Suprapubic skin (tissue), 4 donors: ENCODE measurements at regions not wholly inside any gene's neighbourhood (a gene's known extent, or its start where the extent isn't known, plus 50 kb on each side); places are given as distances from the start of the nearest gene placed in this dataset.

Source experiments
- DNase-seq, 2 donors: peaks; one replicate each; pipeline ENCODE4 v3.0.0-alpha.2; 2019; ENCODE audit warnings: low spot score in 2 of 2
- H3K27ac ChIP-seq: fragments of 200-600 bp; sonication (generic); one replicate; pipeline ENCODE4 v1.5.1; 2019
- H3K27me3 ChIP-seq: fragments of 200-600 bp; sonication (generic); one replicate; pipeline ENCODE4 v1.5.1; 2019
- H3K36me3 ChIP-seq: fragments of 200-600 bp; sonication (generic); one replicate; pipeline ENCODE4 v1.5.1; 2019
- H3K4me1 ChIP-seq: fragments of 200-600 bp; sonication (generic); one replicate; pipeline ENCODE4 v1.5.1; 2019
- H3K4me3 ChIP-seq: fragments of 200-600 bp; sonication (generic); one replicate; pipeline ENCODE4 v1.5.1; 2019; ENCODE audit warnings: mild to moderate bottlenecking
- H3K9me3 ChIP-seq: fragments of 200-600 bp; sonication (generic); one replicate; pipeline ENCODE4 v1.5.1; 2019
- CTCF ChIP-seq, 2 donors: fragments of 200-600 bp in 1 of 2; fragments of 450-650 bp in 1 of 2; sonication (generic) in 1 of 2; IDR thresholded peaks; one replicate each; pipeline ENCODE4 v1.5.1; 2016 to 2019; ENCODE audit warnings: antibody characterized with exemption in 2 of 2, mild to moderate bottlenecking in 1 of 2, moderate library complexity in 1 of 2
- EP300 ChIP-seq: sonication (generic); formaldehyde crosslinking; IDR thresholded peaks from one replicate; pipeline ENCODE4 v1.6.1; 2017; ENCODE audit warnings: antibody characterized with exemption
- POLR2A ChIP-seq, 2 donors: fragments of 450-650 bp; IDR thresholded peaks; one replicate each; pipeline ENCODE4 v1.6.1; 2017; ENCODE audit warnings: antibody characterized with exemption in 2 of 2, mild to moderate bottlenecking in 2 of 2, moderate library complexity in 2 of 2
- POLR2AphosphoS5 ChIP-seq, 3 donors: sonication (generic); formaldehyde crosslinking; IDR thresholded peaks; one replicate each; pipeline ENCODE4 v1.6.1; 2017; ENCODE audit warnings: antibody characterized with exemption in 3 of 3
- WGBS: methylation state at CpG from one replicate; pipeline ENCODE4 v1.1.5; 2018; 5-methylcytosine and 5-hydroxymethylcytosine counted together

DNA sequence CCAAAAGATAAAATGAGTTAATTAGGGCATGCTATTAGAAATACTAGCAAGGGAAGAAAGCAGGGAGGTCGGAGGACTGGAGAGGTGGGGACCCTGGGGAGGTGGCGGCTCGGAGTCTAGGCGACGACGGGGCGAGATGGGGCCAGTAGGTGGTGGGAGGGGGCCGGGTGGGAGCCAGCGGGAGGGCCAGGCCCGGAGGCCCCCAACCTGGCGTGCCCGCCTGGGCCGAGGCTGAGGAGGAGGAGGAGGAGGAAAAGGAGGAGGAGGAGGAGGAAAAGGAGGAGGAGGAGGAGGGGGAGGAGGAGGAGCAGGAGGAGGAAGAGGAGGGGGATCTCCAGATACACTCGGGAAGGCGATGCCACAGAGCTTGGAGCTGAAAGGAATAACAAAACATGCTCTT, 426.2 kb downstream of the NR2F2 start:
- whole genome bisulfite sequencing, result 75% methylated on average over 15 of the region's 15 CpGs
- DNase-seq, result no peak

GRCh38 chr15:96762566-96762965, 432.1 kb downstream of the NR2F2 start:
- H3K27ac ChIP-seq, result no peak overlapping the region
- H3K4me3 ChIP-seq, result no peak overlapping the region
- H3K9me3 ChIP-seq, result no peaks in the 10 kb centered on the region
- no peaks in the 10 kb centered on the region for H3K4me1 ChIP-seq
- DNase-seq, result no peak
- no peaks in the 10 kb centered on the region for H3K36me3 ChIP-seq
- H3K27me3 ChIP-seq, result no peaks in the 10 kb centered on the region
- no peak for TF ChIP-seq CTCF (IDR thresholded peaks at IDR 0.05)
- no peak for TF ChIP-seq POLR2A (IDR thresholded peaks at IDR 0.05)

More for the DNA sequence above, 426.2 kb downstream of the NR2F2 start:
- no peak overlapping the region for H3K4me3 ChIP-seq
- H3K27me3 ChIP-seq, result no peaks in the 10 kb centered on the region
- no peaks in the 10 kb centered on the region for H3K9me3 ChIP-seq
- no peaks in the 10 kb centered on the region for H3K4me1 ChIP-seq
- no peaks in the 10 kb centered on the region for H3K36me3 ChIP-seq
- TF ChIP-seq POLR2A (IDR thresholded peaks at IDR 0.05) (no peak), EP300 (no peak), POLR2AphosphoS5 (IDR thresholded peaks at IDR 0.05) (no peak), CTCF (IDR thresholded peaks at IDR 0.05) (no peak)
- no peak overlapping the region for H3K27ac ChIP-seq

GRCh38 chr15:96764501-96764900, 434.0 kb downstream of the NR2F2 start:
- TF ChIP-seq POLR2AphosphoS5 (IDR thresholded peaks at IDR 0.05), result no peak

GRCh38 chr15:96764946-96765345, 434.4 kb downstream of the NR2F2 start:
- no peak for TF ChIP-seq POLR2AphosphoS5 (IDR thresholded peaks at IDR 0.05)
- TF ChIP-seq POLR2A (IDR thresholded peaks at IDR 0.05), result no peak
- TF ChIP-seq EP300, result no peak
- no peak for TF ChIP-seq CTCF (IDR thresholded peaks at IDR 0.05)
- H3K27me3 ChIP-seq, result no peaks in the 10 kb centered on the region
- WGBS, result 81% methylated on average over 7 of the region's 8 CpGs
- no peak for DNase-seq
- H3K4me3 ChIP-seq, result no peak overlapping the region
- no peaks in the 10 kb centered on the region for H3K9me3 ChIP-seq
- H3K4me1 ChIP-seq, result no peaks in the 10 kb centered on the region
- no peaks in the 10 kb centered on the region for H3K36me3 ChIP-seq
- no peak overlapping the region for H3K27ac ChIP-seq

More at GRCh38 chr15:96764501-96764900, 434.0 kb downstream of the NR2F2 start:
- Histone ChIP-seq H3K27ac (no peak overlapping the region), H3K27me3 (no peaks in the 10 kb centered on the region), H3K36me3 (no peaks in the 10 kb centered on the region), H3K4me1 (no peaks in the 10 kb centered on the region), H3K4me3 (no peak overlapping the region), H3K9me3 (no peaks in the 10 kb centered on the region)
- no peak for DNase-seq
- 93% methylated on average over 24 of the region's 24 CpGs for whole genome bisulfite sequencing

DNA sequence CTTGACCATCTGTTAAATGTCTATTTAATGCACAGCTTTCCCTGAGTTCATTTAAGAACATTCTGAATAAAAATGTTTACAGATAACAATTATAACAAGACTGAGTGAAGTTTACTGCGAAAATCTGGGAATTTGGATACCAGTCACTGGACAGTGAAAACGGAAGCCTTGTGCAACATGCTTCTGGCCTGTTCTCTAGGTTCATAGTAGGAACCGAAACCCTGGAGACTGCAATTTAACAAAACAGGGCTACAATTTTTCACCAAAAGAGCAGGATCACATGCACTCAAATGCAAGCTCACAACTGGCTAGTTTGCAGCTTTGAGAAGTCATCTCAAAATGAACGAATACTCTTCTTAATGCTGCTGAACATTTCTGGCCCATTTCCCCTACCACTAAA, 435.9 kb downstream of the NR2F2 start:
- H3K9me3 ChIP-seq, result no peaks in the 10 kb centered on the region
- DNase-seq, result no peak
- TF ChIP-seq CTCF (IDR thresholded peaks at IDR 0.05) (no peak), POLR2A (IDR thresholded peaks at IDR 0.05) (no peak), EP300 (no peak), POLR2AphosphoS5 (IDR thresholded peaks at IDR 0.05) (no peak)

DNA sequence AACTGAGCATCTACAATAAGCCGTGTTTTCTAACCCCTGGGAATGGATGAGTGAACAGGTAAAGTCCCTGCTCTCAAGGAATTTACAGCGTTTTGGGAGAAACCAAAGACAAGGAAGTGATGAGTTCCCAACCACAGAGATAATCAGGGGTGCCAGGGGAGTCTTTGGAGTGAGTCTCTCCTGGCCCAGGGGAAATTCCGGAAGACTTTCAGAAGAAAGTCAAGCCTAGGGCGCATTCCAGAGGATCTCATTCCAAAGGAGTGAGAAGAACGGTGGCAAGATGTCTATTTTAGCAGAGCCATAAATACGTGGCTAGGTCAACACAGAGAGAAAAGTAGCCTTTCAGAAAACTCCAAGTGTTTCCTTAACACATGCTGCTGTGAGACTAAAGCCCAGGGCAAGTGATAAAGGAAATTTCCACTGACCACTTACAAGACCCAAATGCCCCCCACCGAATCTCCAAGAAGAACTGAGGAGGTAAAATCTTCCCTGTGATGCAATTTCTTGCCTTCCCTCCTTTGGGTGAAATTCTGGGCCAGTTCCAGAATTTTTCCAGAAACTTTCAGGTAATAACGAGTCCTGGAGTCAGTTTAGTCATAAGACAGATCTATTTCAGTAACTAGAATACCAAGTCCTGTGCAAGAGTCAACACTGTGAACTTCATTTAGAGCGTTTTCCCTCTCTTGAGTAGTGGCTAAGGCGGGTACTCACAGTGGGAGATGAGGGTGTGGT, 437.4 kb downstream of the NR2F2 start:
- Histone ChIP-seq H3K9me3 (no peaks in the 10 kb centered on the region), H3K27ac (no peak overlapping the region), H3K27me3 (no peaks in the 10 kb centered on the region), H3K4me1 (no peaks in the 10 kb centered on the region), H3K36me3 (no peaks in the 10 kb centered on the region), H3K4me3 (no peak overlapping the region)
- TF ChIP-seq POLR2A (IDR thresholded peaks at IDR 0.05), result no peak
- no peak for TF ChIP-seq POLR2AphosphoS5 (IDR thresholded peaks at IDR 0.05)
- DNase-seq, result no peak
- WGBS, result 44% methylated on average over 10 of the region's 10 CpGs

More for the DNA sequence above, 435.9 kb downstream of the NR2F2 start:
- H3K4me1 ChIP-seq, result no peaks in the 10 kb centered on the region
- no peaks in the 10 kb centered on the region for H3K27me3 ChIP-seq
- H3K27ac ChIP-seq, result no peak overlapping the region
- WGBS, result 88% methylated on average over 4 of the region's 4 CpGs
- H3K4me3 ChIP-seq, result no peak overlapping the region
- H3K36me3 ChIP-seq, result no peaks in the 10 kb centered on the region
